ENCODE measurements at regions not wholly inside any gene's neighbourhood (a gene's known extent, or its start where the extent isn't known, plus 50 kb on each side); places are given as distances from the start of the nearest gene placed in this dataset.
"Not testable (repeated sequence)": the region's sequence is repeated elsewhere in the genome, so short reads cannot be mapped to it uniquely, and the experiment has no call there.

DNA sequence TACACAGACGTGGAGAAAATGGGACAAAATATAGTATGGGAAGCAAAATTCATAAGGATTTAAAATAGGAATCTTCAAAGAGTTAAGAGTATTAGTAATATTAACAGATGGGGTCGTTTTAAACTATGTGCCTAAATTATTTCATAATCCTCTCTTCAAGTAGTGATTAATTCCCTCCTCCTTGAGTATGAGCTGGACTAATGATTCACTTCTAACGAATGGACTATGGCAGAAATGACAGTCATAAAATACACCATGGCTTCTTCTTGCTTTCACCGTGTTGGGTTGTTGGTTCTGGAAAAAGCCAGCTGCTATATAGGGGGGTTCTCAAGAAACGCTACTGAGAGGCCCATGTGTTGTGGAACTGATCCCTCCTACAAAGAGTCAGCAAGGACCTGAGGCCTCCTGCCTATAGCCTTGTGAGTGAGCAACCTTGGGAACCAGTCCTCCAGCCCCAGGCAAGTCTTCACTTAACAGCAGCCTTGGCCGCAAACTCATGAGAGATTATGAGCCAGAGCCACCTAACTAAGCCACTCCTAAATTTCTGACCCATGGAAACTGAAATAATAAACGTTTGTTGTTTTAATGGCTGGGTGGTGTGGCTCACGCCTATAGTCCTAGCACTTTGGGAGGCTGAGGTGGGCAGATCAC lies 64.8 kb upstream of the ABHD2 start:
- ATAC-seq (no peak), DNase-seq (no peak)
- no peaks in the 10 kb centered on the region for H3K36me3 Mint-ChIP-seq
- H3K27ac Mint-ChIP-seq = no peak overlapping the region
- H3K4me1 Mint-ChIP-seq = peaks cover 3% of the 10 kb centered on the region
- CTCF ChIA-PET = no interaction called here
- H3K9me3 Mint-ChIP-seq (ENCODE audit: low read depth) = no peaks in the 10 kb centered on the region
- H3K4me3 Mint-ChIP-seq = no peak overlapping the region
- H3K27me3 Mint-ChIP-seq = peaks cover 22% of the 10 kb centered on the region

DNA sequence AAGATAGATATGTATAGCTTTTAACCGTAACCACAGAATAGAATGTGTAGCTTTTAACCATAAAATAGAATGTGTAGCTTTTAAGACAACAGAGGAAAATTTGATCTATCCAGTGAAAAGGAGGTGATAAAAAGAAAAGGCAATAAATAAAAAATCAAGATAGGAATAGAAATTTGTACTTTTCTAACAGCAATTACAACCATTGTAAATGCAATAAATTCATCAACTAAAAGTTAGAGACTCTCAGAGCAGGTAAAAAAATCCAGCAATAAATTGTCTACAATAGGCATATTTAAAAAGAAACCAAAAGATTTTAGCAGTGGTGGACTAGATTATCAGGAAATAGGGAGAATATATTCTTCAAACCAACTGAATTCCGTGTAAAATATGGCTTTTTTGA lies 63.8 kb upstream of the ABHD2 start:
- Mint-ChIP-seq H3K27me3 (peaks cover 22% of the 10 kb centered on the region), H3K4me3 (no peak overlapping the region), H3K27ac (no peak overlapping the region), H3K36me3 (no peaks in the 10 kb centered on the region), H3K9me3 (ENCODE audit: low read depth) (no peaks in the 10 kb centered on the region), H3K4me1 (peaks cover 2% of the 10 kb centered on the region)
- CTCF ChIA-PET = interaction anchor here (1.1 kb wide), 1 partner anchor 120 kb away, joined by 3 read pairs; no protein-coding TSS in a partner anchor
- ATAC-seq = no peak
- DNase-seq = no peak

DNA sequence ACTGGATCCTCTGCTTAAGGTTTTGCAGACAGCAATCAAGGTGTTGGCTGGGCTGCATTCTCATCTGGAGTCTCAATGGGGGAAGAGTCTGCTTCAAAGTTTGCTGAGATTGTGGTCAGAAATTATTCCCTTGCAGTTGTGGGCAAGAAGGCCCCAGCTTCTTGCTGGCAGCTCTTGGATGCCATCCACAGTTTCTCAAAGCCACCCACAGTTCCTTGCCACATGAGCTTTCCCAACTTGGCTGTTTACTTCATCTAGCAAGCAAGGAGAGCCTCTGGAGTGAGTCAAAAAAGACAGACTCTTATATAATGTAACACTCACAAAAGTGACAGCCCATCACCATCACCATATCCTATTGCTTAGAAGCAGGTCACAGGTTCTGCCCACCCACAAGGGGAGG lies 62.1 kb upstream of the ABHD2 start:
- Mint-ChIP-seq H3K36me3 (no peaks in the 10 kb centered on the region), H3K27me3 (peaks cover 19% of the 10 kb centered on the region), H3K4me3 (no peak overlapping the region), H3K4me1 (no peaks in the 10 kb centered on the region), H3K27ac (no peak overlapping the region), H3K9me3 (ENCODE audit: low read depth) (no peaks in the 10 kb centered on the region)
- no peak for ATAC-seq
- no peak for DNase-seq
- CTCF ChIA-PET = no interaction called here

DNA sequence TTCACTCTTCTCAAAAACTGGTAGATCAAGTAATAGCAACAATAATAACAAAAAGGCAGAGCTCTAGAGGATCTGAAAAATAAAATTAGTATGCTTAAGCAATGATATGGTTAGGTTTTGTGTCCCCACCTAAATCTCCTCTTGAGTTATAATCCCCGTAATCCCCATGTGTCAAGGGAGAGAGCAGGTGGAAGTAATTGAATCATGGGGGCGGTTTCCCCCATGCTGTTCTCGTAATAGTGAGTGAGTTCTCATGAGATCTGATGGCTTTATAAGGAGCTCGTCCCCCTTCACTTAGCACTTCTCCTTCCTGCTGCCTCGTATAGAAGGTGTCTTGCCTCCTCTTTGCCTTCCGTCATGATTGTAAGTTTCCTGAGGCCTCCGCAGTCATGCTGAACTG lies 60.2 kb upstream of the ABHD2 start:
- CTCF ChIA-PET = interaction anchor here (1.6 to 2.0 kb wide), 3 partner anchors 10 to 179 kb away, joined by 4 to 9 read pairs (median 6); no protein-coding TSS in a partner anchor

DNA sequence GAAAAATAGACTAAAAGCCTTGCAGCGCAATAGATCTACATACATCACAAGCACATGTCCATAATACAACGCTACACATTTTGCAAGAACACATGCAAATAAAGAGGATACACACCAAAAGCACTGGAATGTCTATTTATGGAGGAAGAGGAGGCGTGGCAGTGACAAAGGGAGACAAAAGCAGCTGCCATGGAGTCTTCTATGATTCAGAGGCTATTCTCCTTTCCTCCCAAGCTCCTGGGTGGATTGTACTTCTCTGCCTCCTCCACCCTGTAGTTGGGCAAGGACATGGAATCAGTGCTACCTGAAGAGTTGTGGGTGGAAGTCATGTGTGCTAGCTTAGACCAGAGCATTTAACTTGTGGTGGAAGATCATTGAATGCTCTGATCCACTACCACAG lies 57.9 kb upstream of the ABHD2 start:
- Mint-ChIP-seq H3K27ac (no peak overlapping the region), H3K27me3 (peaks cover 21% of the 10 kb centered on the region), H3K36me3 (no peaks in the 10 kb centered on the region), H3K4me1 (no peaks in the 10 kb centered on the region), H3K9me3 (ENCODE audit: low read depth) (no peaks in the 10 kb centered on the region), H3K4me3 (no peak overlapping the region)
- DNase-seq (no peak), ATAC-seq (no peak)
- CTCF ChIA-PET = interaction anchor here (1.0 kb wide), 1 partner anchor 28 kb away, joined by 3 read pairs; no protein-coding TSS in a partner anchor

More for the DNA sequence above, 60.2 kb upstream of the ABHD2 start:
- H3K9me3 Mint-ChIP-seq (ENCODE audit: low read depth) = no peaks in the 10 kb centered on the region
- H3K27me3 Mint-ChIP-seq = peaks cover 15% of the 10 kb centered on the region
- no peak overlapping the region for H3K4me3 Mint-ChIP-seq
- no peaks in the 10 kb centered on the region for H3K36me3 Mint-ChIP-seq
- DNase-seq = no peak
- ATAC-seq = no peak
- no peaks in the 10 kb centered on the region for H3K4me1 Mint-ChIP-seq
- no peak overlapping the region for H3K27ac Mint-ChIP-seq

DNA sequence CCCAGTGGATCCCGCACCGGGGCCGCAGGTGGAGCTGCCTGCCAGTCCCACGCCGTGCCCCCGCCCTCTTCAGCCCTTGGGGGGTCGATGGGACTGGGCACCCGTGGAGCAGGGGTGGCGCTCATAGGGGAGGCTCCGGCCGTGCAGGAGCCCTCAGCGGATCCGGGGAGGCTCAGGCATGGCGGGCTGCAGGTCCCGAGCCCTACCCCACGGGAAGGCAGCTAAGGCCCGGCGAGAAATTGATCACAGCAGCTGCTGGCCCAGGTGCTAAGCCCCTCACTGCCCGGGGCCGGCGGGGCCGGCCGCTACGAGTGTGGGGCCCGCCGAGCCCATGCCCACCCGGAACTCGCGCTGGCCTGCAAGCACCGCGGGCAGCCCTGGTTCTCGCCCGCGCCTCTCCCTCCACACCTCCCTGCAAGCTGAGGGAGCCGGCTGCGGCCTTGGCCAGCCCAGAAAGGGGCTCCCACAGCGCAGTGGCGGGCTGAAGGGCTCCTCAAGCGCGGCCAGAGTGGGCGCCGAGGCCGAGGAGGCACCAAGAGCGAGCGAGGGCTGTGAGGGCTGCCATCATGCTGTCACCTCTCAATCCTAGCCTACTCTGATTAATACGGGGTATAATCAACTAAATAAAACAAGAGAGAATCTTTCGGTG lies 56.5 kb upstream of the ABHD2 start:
- H3K36me3 Mint-ChIP-seq; H3K4me1 Mint-ChIP-seq; H3K9me3 Mint-ChIP-seq (ENCODE audit: low read depth); CTCF ChIA-PET; ATAC-seq; H3K4me3 Mint-ChIP-seq; DNase-seq; H3K27ac Mint-ChIP-seq: not testable (repeated sequence)
- peaks cover 31% of the 10 kb centered on the region for H3K27me3 Mint-ChIP-seq

DNA sequence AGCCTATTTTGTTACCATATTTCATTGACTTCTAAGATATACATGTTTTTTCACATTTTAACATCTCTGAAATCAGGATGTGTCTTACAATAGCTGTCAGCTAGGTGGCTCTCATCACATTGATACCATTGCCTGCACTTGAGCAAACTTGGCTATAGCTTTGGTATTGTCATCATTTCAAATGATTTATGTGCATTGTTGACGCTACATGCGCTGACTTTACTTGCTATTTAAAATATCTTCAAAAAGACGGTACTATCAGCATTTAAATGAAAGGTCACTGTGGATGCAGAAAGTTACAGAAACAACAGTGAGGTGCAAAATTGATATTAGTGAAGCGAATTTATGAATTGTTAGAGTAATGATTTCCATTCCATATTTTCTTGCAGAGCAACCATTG lies 54.0 kb upstream of the ABHD2 start:
- CTCF ChIA-PET = interaction anchor here (0.8 to 1.0 kb wide), 3 partner anchors 9 to 143 kb away, joined by 3 to 4 read pairs (median 3); no protein-coding TSS in a partner anchor
- no peak overlapping the region for H3K27ac Mint-ChIP-seq
- ATAC-seq (no peak), DNase-seq (no peak)
- no peaks in the 10 kb centered on the region for H3K36me3 Mint-ChIP-seq
- H3K4me3 Mint-ChIP-seq = no peak overlapping the region
- H3K4me1 Mint-ChIP-seq = no peaks in the 10 kb centered on the region
- H3K9me3 Mint-ChIP-seq (ENCODE audit: low read depth) = no peaks in the 10 kb centered on the region
- H3K27me3 Mint-ChIP-seq = peaks cover 39% of the 10 kb centered on the region

DNA sequence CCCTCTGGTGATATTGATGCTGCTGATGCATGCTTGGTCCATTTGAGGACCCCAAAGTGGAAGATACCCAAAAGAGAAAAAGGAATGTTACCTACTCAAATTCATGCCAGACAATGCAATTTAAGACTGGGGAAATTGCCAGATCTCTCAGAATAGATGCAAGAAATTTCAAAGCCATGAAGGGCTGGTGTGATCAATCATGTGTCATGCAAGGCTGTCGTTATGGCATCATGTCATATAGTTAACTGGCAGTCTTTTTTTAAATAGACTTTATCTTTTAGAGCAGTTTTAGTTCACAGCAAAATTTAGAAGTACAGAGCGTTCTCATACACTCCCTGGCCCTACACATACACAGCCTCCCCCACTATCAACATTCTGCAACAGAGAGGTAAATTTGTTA lies 53.1 kb upstream of the ABHD2 start:
- no peak overlapping the region for H3K27ac Mint-ChIP-seq
- no peaks in the 10 kb centered on the region for H3K36me3 Mint-ChIP-seq
- H3K4me1 Mint-ChIP-seq = no peaks in the 10 kb centered on the region
- H3K4me3 Mint-ChIP-seq = no peak overlapping the region
- no peak for DNase-seq
- no peak for ATAC-seq
- CTCF ChIA-PET = no interaction called here
- no peaks in the 10 kb centered on the region for H3K9me3 Mint-ChIP-seq (ENCODE audit: low read depth)
- peaks cover 39% of the 10 kb centered on the region for H3K27me3 Mint-ChIP-seq

DNA sequence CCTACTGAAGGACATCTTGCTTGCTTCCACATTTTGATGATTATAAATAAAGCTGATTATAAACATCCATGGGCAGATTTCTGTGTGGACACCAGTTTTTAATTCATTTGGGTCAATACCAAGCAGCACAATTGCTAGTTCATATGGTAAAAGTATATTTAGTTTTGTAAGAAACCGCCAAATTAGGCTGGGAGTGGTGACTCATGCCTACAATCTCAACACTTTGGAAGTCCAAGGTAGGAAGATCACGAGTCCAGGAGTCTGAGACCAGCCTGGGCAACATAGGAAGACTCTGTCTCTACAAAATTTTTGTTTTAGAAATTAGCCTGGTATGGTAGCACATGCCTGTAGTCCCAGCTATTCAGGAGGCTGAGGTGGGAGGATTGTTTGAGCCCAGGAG lies 52.6 kb upstream of the ABHD2 start:
- H3K9me3 Mint-ChIP-seq (ENCODE audit: low read depth) = no peaks in the 10 kb centered on the region
- H3K4me1 Mint-ChIP-seq = peaks cover 3% of the 10 kb centered on the region
- ATAC-seq (no peak), DNase-seq (no peak)
- peaks cover 41% of the 10 kb centered on the region for H3K27me3 Mint-ChIP-seq
- H3K27ac Mint-ChIP-seq = no peak overlapping the region
- H3K36me3 Mint-ChIP-seq = no peaks in the 10 kb centered on the region
- no peak overlapping the region for H3K4me3 Mint-ChIP-seq
- CTCF ChIA-PET = interaction anchor here (1.7 kb wide), 1 partner anchor 143 kb away, joined by 5 read pairs; no protein-coding TSS in a partner anchor

DNA sequence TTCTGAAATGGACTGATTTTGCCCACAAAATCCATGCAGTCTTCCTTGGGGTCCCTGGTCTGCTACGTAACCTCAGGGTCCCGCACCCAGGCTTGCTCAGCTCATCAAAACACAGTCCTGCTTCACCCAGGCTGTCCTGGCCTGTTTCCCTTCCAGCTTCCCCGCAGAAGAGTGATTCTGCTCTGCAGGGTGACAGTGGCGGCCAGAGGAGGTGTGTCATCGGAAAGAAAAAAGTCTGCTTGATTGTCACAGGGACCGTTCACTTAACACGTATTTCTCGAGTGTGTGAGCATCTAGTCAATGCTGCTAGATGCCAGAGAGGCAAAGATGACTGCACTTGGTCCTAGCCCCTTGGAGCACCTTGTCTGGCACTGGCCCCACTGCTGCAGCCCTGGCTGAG lies 50.1 kb upstream of the ABHD2 start:
- Mint-ChIP-seq H3K36me3 (no peaks in the 10 kb centered on the region), H3K27ac (no peak overlapping the region), H3K9me3 (ENCODE audit: low read depth) (no peaks in the 10 kb centered on the region), H3K4me3 (no peak overlapping the region), H3K4me1 (peaks cover 9% of the 10 kb centered on the region), H3K27me3 (peaks cover 46% of the 10 kb centered on the region)
- no peak for ATAC-seq
- CTCF ChIA-PET = no interaction called here
- no peak for DNase-seq

Data from activated CD8-positive, alpha-beta memory T cell treated with anti-CD3 and anti-CD28 coated beads, Interleukin-2, amount 10 ng/mL, durations not matched to agents 7 days and 5 days (primary cell).